GM12864 (cell line): ENCODE measurements at regions not wholly inside any gene's neighbourhood (a gene's known extent, or its start where the extent isn't known, plus 50 kb on each side); places are given as distances from the start of the nearest gene placed in this dataset.

Experiments used
- DNase-seq: peaks from one replicate; pipeline ENCODE4 v3.0.0-alpha.2; 2011; ENCODE audit warnings: low read depth
- H3K4me3 ChIP-seq: 2 replicates; pipeline ENCODE4 v1.5.1; 2011; ENCODE audit warnings: mild to moderate bottlenecking, low read depth, low read length, control low read depth
- TF ChIP-seq, protein P1 (sequence below): IDR thresholded peaks from 2 replicates; pipeline ENCODE4 v1.5.1; 2011; ENCODE audit warnings: low read depth, mild to moderate bottlenecking, moderate library complexity, low read length, control low read depth, inconsistent platforms; ENCODE audit errors: missing control alignments

DNA sequence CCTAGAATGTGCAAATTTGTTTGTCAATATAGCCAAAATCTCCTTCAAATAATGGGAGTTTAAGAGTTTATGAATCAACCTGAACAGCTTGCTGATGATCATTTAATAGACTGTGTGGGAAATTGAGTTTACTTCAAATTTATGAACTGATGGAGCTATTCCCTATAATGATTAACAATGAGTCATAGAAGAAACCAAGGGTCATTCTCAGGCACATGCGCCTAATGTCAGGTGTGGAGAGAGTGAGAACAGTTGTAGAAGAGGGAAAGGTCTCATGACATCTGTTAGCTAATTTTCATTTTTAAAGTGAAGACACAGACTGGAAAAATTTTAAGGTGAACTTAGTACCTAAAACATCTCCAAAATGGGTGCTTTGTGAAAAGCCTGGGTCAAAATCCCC, 191.8 kb downstream of the BMP4 start:
- TF ChIP-seq, protein P1, sequence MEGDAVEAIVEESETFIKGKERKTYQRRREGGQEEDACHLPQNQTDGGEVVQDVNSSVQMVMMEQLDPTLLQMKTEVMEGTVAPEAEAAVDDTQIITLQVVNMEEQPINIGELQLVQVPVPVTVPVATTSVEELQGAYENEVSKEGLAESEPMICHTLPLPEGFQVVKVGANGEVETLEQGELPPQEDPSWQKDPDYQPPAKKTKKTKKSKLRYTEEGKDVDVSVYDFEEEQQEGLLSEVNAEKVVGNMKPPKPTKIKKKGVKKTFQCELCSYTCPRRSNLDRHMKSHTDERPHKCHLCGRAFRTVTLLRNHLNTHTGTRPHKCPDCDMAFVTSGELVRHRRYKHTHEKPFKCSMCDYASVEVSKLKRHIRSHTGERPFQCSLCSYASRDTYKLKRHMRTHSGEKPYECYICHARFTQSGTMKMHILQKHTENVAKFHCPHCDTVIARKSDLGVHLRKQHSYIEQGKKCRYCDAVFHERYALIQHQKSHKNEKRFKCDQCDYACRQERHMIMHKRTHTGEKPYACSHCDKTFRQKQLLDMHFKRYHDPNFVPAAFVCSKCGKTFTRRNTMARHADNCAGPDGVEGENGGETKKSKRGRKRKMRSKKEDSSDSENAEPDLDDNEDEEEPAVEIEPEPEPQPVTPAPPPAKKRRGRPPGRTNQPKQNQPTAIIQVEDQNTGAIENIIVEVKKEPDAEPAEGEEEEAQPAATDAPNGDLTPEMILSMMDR: no peak
- H3K4me3 ChIP-seq: no peak overlapping the region
- DNase-seq: no peak

DNA sequence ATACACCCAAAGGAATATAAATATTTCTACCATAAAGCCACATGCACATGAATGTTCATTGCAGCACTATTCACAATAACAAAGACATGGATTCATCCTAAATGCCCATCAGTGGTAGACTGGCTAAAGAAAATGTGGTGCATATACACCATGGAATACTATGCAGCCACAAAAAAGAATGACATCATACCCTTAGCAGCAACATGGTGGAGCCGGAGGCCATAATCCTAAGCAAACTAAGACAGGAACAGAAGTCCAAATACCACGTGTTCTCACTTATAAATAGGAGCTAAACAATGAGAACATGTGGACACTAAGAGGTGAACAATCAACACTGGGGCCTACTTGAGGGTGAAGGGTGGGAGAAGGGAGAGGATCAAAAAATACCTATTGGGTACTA, 198.5 kb downstream of the BMP4 start:
- TF ChIP-seq, protein P1: no peak
- no peak for DNase-seq

DNA sequence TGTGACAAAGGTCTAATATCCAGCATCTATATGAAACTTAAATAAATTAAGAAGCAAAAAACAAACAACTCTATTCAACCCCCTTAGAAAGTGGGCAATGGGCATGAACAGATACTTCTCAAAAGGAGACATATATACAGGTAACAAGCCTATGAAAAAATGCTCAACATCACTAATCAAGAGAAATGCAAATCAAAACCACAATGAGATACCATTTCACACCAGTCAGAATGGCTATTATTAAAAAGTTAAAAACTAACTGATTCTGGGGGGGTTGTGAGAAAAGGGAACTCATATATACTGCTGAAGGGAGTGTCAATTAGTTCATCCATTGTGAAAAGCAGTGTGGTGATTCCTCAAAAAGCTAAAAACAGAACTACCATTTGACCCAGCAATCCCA, 198.9 kb downstream of the BMP4 start:
- no peak for DNase-seq
- H3K4me3 ChIP-seq: no peak overlapping the region
- TF ChIP-seq, protein P1: no peak

More for the DNA sequence above, 198.5 kb downstream of the BMP4 start:
- no peak overlapping the region for H3K4me3 ChIP-seq

DNA sequence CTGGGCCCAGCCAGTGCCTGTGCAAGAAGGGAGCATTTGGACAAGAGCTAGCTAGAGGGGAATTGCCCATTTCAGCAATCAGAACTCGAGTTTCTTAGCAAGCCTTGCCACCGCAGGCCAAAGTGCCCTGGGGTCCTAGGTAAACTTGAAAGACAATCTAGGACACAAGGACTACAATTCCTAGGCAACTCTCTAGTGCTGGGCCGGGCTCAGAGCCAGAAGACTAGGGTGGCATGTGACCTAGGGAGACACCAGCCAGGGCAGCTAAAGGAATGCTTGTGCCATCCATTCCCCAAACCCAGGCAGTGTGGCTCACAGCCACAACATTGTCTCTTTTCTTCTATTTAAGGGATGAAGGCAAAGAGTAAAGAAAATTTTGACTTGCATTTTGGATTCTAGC, 205.0 kb downstream of the BMP4 start:
- TF ChIP-seq, protein P1: no peak
- no peak for DNase-seq
- H3K4me3 ChIP-seq: no peak overlapping the region

DNA sequence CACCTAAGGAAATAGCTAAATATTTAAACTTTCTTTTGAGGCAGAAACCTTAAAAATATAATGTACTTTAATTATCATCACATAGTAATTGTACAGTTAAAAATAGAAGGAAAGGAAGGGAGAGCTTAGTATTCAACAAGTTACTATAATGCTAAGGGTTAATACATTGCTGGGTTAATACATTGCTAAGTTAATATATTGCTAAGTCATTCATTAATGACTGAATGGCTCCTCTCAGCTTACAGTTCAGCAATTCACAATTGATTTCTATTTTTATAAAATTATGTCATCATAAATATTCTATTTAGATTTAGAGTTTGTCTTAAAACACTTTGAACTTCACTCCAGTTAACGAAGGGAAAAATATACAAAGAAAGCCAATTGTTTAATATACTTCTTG, 207.9 kb downstream of the BMP4 start:
- no peak for DNase-seq
- TF ChIP-seq, protein P1: no peak
- no peak overlapping the region for H3K4me3 ChIP-seq

DNA sequence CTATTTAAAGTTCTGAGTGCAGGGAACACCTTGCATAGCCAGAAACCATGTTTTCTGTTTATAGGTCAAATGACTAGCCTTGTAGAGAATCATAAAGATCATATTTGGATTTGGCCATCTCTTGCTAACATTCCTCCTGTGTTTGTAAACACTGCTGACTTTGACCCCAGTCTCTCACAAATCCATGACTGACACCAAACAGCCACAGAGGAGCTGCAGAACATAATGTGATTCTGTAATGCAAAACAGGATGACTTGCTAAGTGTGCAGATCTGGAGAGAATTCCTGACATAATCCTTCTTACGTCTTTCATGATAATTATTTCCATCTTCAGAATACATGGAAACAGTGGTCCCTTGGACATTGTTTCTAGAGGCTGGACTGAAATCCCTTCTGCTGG, 211.8 kb downstream of the BMP4 start:
- no peak overlapping the region for H3K4me3 ChIP-seq
- TF ChIP-seq, protein P1: no peak
- no peak for DNase-seq

DNA sequence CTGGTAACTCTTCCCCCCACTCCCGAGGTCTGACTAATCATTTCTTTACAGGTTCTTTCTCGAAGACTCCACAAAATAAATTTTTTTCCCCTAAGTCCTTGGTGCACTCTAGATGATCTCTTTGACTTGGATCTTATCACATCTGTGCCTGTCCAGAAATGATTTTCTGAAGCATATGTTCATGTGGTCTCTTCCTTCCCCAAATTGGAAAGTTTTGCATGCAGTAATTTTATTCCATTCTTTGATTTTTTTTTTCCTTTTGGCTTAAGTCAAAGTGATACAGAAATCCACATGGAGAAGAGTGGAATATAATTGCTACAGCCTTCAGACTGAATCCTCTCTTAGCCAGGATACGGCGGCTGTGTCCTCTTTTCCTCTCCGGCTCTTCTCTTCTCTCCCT, 213.3 kb downstream of the BMP4 start:
- no peak for DNase-seq
- TF ChIP-seq, protein P1: no peak
- no peak overlapping the region for H3K4me3 ChIP-seq
